ENCODE measurements at regions not wholly inside any gene's neighbourhood (a gene's known extent, or its start where the extent isn't known, plus 50 kb on each side); places are given as distances from the start of the nearest gene placed in this dataset.

DNA sequence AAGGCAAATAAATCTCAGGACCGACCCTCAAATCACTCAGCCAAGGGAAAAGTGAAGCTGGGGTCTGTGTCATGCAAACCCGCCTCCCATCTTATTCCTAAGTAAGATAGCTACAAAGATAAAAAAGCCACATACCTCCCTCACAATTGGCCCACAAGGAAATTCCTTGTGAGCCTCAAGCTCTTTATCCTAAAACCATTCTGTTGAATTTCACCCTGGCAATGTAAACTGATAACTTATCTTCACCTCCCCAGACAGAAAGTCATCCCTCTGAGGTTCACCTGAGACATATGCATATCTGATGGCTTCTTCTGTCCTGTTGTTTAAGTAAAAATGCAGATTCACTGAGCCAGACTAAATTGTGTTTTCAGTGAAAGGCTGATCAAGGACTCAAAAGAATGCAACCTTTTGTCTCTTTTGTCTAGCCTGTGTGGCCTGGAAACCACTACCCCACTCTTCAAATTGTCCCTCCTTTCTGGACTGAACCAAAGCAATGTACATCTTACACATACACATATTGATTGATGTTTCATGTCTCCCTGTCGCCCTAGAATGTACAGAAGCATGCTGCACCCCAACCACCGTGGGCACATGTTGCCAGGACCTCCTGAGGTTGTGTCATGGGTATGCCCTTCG is 91.3 kb downstream of the MFAP3L start:
- TF ChIP-seq FOXM1 (IDR thresholded peaks at IDR 0.05; ENCODE audit: borderline replicate concordance, low read depth) = no peak

DNA sequence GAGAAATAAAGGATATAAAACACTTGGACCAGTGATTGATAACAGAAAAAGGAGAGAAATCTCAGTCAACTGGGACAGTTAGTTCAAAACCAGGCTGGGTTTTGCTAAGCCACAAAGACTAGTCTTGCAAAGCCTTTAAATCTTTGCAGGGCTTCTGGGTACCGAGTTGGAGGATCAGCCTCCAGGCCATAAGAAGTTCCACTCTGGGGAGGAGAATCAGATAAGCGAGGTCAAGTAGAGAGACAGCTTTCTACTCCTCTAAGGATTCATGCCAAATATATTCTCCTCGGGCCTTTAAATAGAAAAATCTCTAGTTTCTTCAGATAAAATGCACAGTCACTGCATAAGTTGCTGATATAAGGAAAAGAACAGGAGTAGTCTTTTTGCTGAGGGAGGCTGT is 92.7 kb downstream of the MFAP3L start:
- no peak for TF ChIP-seq RAD21 (IDR thresholded peaks at IDR 0.05; ENCODE audit: low read depth)
- no peak for TF ChIP-seq NFIC (IDR thresholded peaks at IDR 0.05)
- TF ChIP-seq TEAD4 (IDR thresholded peaks at IDR 0.05) = no peak
- no peak for TF ChIP-seq CEBPB (IDR thresholded peaks at IDR 0.05)
- no peak for TF ChIP-seq USF1 (IDR thresholded peaks at IDR 0.05)
- no peak for TF ChIP-seq EP300 (IDR thresholded peaks at IDR 0.05; ENCODE audit: borderline replicate concordance)
- TF ChIP-seq ZBTB7A (IDR thresholded peaks at IDR 0.05; ENCODE audit: low read depth) = no peak
- no peak for TF ChIP-seq TAF1 (IDR thresholded peaks at IDR 0.05; ENCODE audit: low read depth)
- no peak for TF ChIP-seq FOXM1 (IDR thresholded peaks at IDR 0.05; ENCODE audit: borderline replicate concordance, low read depth)
- TF ChIP-seq, protein P1, sequence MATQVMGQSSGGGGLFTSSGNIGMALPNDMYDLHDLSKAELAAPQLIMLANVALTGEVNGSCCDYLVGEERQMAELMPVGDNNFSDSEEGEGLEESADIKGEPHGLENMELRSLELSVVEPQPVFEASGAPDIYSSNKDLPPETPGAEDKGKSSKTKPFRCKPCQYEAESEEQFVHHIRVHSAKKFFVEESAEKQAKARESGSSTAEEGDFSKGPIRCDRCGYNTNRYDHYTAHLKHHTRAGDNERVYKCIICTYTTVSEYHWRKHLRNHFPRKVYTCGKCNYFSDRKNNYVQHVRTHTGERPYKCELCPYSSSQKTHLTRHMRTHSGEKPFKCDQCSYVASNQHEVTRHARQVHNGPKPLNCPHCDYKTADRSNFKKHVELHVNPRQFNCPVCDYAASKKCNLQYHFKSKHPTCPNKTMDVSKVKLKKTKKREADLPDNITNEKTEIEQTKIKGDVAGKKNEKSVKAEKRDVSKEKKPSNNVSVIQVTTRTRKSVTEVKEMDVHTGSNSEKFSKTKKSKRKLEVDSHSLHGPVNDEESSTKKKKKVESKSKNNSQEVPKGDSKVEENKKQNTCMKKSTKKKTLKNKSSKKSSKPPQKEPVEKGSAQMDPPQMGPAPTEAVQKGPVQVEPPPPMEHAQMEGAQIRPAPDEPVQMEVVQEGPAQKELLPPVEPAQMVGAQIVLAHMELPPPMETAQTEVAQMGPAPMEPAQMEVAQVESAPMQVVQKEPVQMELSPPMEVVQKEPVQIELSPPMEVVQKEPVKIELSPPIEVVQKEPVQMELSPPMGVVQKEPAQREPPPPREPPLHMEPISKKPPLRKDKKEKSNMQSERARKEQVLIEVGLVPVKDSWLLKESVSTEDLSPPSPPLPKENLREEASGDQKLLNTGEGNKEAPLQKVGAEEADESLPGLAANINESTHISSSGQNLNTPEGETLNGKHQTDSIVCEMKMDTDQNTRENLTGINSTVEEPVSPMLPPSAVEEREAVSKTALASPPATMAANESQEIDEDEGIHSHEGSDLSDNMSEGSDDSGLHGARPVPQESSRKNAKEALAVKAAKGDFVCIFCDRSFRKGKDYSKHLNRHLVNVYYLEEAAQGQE (IDR thresholded peaks at IDR 0.05; ENCODE audit: low read depth) = no peak
- TF ChIP-seq, protein P2, sequence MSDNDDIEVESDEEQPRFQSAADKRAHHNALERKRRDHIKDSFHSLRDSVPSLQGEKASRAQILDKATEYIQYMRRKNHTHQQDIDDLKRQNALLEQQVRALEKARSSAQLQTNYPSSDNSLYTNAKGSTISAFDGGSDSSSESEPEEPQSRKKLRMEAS (IDR thresholded peaks at IDR 0.05) = no peak
- no peak for TF ChIP-seq CREB1 (IDR thresholded peaks at IDR 0.05; ENCODE audit: low read depth)
- TF ChIP-seq TCF12 (IDR thresholded peaks at IDR 0.05; ENCODE audit: low read depth) = no peak
- no peak for TF ChIP-seq YY1 (IDR thresholded peaks at IDR 0.05; ENCODE audit: low read depth)
- no peak for TF ChIP-seq EGR1 (IDR thresholded peaks at IDR 0.05)

DNA sequence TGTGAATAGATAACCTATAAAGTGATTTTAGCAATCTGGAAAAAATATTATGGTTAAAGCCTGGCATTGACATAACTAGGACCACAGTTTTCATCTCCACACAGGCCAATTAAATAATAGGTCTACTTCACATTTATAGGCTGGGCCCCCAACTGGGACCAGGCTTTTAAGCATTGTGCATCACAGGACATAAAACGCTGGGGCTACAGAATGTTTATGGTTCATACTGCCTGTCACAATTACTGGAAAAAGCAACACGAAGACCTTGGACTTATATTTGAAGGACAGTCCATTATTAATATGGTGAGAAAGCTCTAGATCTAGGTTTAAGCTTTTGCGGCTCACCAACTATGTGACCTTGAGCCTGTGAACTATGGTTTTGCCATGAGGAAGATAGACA is 94.2 kb downstream of the MFAP3L start:
- TF ChIP-seq TAF1 (IDR thresholded peaks at IDR 0.05; ENCODE audit: low read depth) = no peak
- TF ChIP-seq, protein P1 (IDR thresholded peaks at IDR 0.05; ENCODE audit: low read depth) = no peak
- no peak for TF ChIP-seq USF1 (IDR thresholded peaks at IDR 0.05)
- no peak for TF ChIP-seq ZBTB7A (IDR thresholded peaks at IDR 0.05; ENCODE audit: low read depth)
- TF ChIP-seq EGR1 (IDR thresholded peaks at IDR 0.05) = no peak
- no peak for TF ChIP-seq CREB1 (IDR thresholded peaks at IDR 0.05; ENCODE audit: low read depth)
- no peak for TF ChIP-seq FOXM1 (IDR thresholded peaks at IDR 0.05; ENCODE audit: borderline replicate concordance, low read depth)
- no peak for TF ChIP-seq YY1 (IDR thresholded peaks at IDR 0.05; ENCODE audit: low read depth)
- no peak for TF ChIP-seq TEAD4 (IDR thresholded peaks at IDR 0.05)
- TF ChIP-seq RAD21 (IDR thresholded peaks at IDR 0.05; ENCODE audit: low read depth) = no peak
- TF ChIP-seq, protein P2 (IDR thresholded peaks at IDR 0.05) = no peak
- no peak for TF ChIP-seq EP300 (IDR thresholded peaks at IDR 0.05; ENCODE audit: borderline replicate concordance)
- TF ChIP-seq CEBPB (IDR thresholded peaks at IDR 0.05) = no peak
- TF ChIP-seq TCF12 (IDR thresholded peaks at IDR 0.05; ENCODE audit: low read depth) = no peak
- no peak for TF ChIP-seq NFIC (IDR thresholded peaks at IDR 0.05)

- no peak for TF ChIP-seq CEBPB (IDR thresholded peaks at IDR 0.05)
- no peak for TF ChIP-seq FOXM1 (IDR thresholded peaks at IDR 0.05; ENCODE audit: borderline replicate concordance, low read depth)
- TF ChIP-seq NFIC (IDR thresholded peaks at IDR 0.05) = no peak
- TF ChIP-seq USF1 (IDR thresholded peaks at IDR 0.05) = no peak
- TF ChIP-seq, protein P1 (IDR thresholded peaks at IDR 0.05; ENCODE audit: low read depth) = no peak
- no peak for TF ChIP-seq ZBTB7A (IDR thresholded peaks at IDR 0.05; ENCODE audit: low read depth)
- no peak for TF ChIP-seq TEAD4 (IDR thresholded peaks at IDR 0.05)
- TF ChIP-seq, protein P2 (IDR thresholded peaks at IDR 0.05) = no peak
- no peak for TF ChIP-seq TAF1 (IDR thresholded peaks at IDR 0.05; ENCODE audit: low read depth)
- TF ChIP-seq RAD21 (IDR thresholded peaks at IDR 0.05; ENCODE audit: low read depth) = no peak
- no peak for TF ChIP-seq EGR1 (IDR thresholded peaks at IDR 0.05)
- TF ChIP-seq YY1 (IDR thresholded peaks at IDR 0.05; ENCODE audit: low read depth) = no peak
- TF ChIP-seq TCF12 (IDR thresholded peaks at IDR 0.05; ENCODE audit: low read depth) = no peak
- TF ChIP-seq EP300 (IDR thresholded peaks at IDR 0.05; ENCODE audit: borderline replicate concordance) = no peak
- no peak for TF ChIP-seq CREB1 (IDR thresholded peaks at IDR 0.05; ENCODE audit: low read depth)
Observed at GRCh38 chr4:169927280-169927679, 98.9 kb downstream of the MFAP3L start.
